Esophagus (tissue), 2 donors: ENCODE measurements at regions not wholly inside any gene's neighbourhood (a gene's known extent, or its start where the extent isn't known, plus 50 kb on each side); places are given as distances from the start of the nearest gene placed in this dataset.

ENCODE experiments used
- H3K27ac ChIP-seq, 2 donors: one replicate each; pipeline ENCODE4 v1.5.1; 2013; ENCODE audit warnings: low read depth in 2 of 2, mild to moderate bottlenecking in 2 of 2, inconsistent platforms in 1 of 2, low read length in 1 of 2, moderate library complexity in 1 of 2
- H3K27me3 ChIP-seq, 2 donors: one replicate each; pipeline ENCODE4 v1.6.1; 2013; ENCODE audit warnings: low read length in 2 of 2, control low read depth in 1 of 2, mild to moderate bottlenecking in 1 of 2; ENCODE audit not compliant: insufficient read depth in 2 of 2, control insufficient read depth in 1 of 2
- H3K36me3 ChIP-seq, 2 donors: one replicate each; pipeline ENCODE4 v1.6.1; 2013; ENCODE audit warnings: low read length in 1 of 2; ENCODE audit not compliant: control insufficient read depth in 2 of 2, insufficient read depth in 2 of 2
- H3K4me1 ChIP-seq, 2 donors: one replicate each; pipeline ENCODE4 v1.6.1; 2013; ENCODE audit warnings: low read length in 1 of 2; ENCODE audit not compliant: control insufficient read depth in 2 of 2, insufficient read depth in 2 of 2
- H3K4me3 ChIP-seq, 2 donors: one replicate each; pipeline ENCODE4 v1.5.1; 2013; ENCODE audit warnings: low read length in 2 of 2, mild to moderate bottlenecking in 2 of 2, low read depth in 1 of 2, moderate library complexity in 1 of 2
- H3K9me3 ChIP-seq, 2 donors: one replicate each; pipeline ENCODE4 v1.6.1; 2013; ENCODE audit warnings: mild to moderate bottlenecking in 2 of 2, low read depth in 1 of 2, low read length in 1 of 2, moderate library complexity in 1 of 2; ENCODE audit not compliant: control insufficient read depth in 2 of 2, insufficient read depth in 1 of 2
- WGBS, 2 donors: extraction: QIAGEN DNeasy Blood & Tissue Kit; methylation state at CpG; one replicate each; pipeline ENCODE4 v1.1.7; 2013; 5-methylcytosine and 5-hydroxymethylcytosine counted together
- donor health status: healthy with polysubstance abuse.
- donor health status: Bipolar disorder and iron deficiency.

DNA sequence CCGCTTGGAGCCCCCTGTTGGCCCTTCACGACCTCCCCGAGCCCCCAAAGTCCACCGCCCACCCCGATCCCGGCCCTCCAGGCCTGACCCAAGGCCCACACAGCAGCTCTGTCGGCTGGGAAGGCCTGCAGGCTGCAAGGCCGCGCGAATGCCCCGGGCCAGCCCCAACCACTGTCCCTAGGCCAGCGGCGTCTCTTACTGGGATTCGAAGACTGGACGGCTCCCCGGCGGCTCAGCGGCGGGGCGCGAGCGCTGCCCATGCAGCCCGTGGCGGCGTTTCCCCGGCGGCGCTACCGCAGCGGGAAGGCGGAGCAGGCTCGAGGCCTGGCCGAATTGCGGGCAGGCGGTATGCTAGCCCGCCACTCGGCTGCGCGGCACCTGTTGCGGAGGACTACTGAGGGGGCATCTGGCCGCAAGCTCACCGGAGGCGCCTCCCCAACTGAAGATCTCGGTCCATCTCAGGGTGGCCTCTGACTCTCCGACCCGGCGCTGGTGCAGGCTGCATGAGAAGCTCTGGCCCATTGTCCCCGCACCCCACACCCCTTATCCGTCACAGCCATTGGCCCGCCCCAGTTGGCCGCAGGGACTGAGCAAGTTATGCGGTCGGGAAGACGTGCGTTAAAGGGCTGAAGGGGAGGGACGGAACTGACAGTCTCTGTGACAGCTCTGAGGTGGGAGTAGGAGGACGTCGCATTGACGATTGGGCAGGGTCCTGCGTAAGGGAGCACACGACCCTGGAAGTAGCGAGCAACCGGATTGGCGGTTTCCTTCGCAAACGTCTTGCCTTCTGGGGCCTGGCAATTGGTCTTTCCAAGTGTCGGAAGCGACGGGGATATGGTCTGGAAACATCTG lies 303.5 kb upstream of the HSFY2 start:
- WGBS, 2 donors, result 0 to 1% methylated on average over 6 to 69 of the region's 69 CpGs
- H3K9me3 ChIP-seq, result no peaks in the 10 kb centered on the region
- peak overlapping the region in 1 of 2 donors; percentile 74 for H3K4me3 ChIP-seq

DNA sequence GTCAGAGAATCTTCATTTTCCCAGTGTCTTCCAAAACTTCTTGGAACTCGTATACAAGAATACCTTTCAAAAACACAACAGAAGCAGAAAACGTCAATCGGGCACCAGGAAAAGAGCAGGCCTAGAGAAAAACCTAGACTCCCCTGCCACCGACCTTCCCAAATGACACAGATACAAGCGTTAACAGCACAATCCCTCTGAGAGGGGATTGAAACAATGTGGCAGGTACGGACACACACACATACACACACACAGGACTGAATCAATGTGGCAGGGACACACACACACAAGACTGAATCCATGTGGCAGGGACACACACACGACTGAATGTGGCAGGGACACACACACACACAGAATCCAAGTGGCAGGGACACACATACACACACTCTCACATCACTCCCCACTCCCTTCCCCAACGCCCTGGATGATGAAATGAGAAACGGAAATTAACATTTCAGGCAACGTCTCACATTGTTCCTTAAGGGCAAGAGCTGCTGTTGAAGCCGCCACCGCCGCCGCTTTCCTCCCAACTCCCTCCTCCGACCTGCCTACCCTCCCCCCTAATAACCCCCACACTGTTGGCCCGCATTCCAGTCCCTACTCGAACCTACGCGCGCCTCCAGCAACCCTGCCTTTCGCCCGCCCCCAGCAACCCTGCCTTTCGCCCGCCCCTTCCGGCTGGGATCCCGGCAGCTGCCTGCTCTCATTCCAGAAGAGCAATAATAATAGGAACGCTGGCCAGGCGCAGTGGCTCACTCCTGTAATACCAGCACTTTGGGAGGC lies 302.1 kb upstream of the HSFY2 start:
- WGBS, 2 donors, result 0 to 3% methylated on average over 1 to 28 of the region's 28 CpGs
- Histone ChIP-seq H3K9me3 (no peaks in the 10 kb centered on the region), H3K4me3 (peak overlapping the region in 1 of 2 donors; percentile 55), H3K36me3 (no peaks in the 10 kb centered on the region), H3K27me3 (no peaks in the 10 kb centered on the region), H3K4me1 (peaks cover 0 to 2% of the 10 kb centered on the region in 2 donors), H3K27ac (peak overlapping the region in 1 of 2 donors; percentile 88)

More for the DNA sequence above, 303.5 kb upstream of the HSFY2 start:
- Histone ChIP-seq H3K27me3 (no peaks in the 10 kb centered on the region), H3K27ac (peak overlapping the region in 1 of 2 donors; percentile 88), H3K4me1 (peaks cover 0 to 2% of the 10 kb centered on the region in 2 donors), H3K36me3 (no peaks in the 10 kb centered on the region)

DNA sequence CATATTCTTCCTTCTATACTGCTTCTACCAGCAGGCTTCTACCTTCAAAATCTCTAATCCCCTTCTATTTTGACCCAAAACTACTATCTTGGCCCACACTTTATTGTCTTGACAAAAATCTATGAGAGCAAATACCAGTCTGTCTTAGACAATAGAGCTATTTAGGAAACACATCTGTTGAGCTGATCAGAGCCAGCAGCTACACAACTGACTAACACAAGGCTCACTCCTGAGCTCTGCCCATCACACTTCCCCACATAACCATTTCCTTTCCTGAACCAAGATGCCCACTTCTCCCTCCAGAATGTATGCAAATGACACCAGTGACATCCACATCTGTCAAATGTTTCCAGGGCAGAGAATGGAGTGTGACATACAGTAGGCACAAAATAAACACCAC lies 293.9 kb upstream of the HSFY2 start:
- Histone ChIP-seq H3K27ac (no peak overlapping the region), H3K9me3 (no peaks in the 10 kb centered on the region), H3K4me1 (no peaks in the 10 kb centered on the region), H3K27me3 (no peaks in the 10 kb centered on the region), H3K36me3 (no peaks in the 10 kb centered on the region), H3K4me3 (no peak overlapping the region)

DNA sequence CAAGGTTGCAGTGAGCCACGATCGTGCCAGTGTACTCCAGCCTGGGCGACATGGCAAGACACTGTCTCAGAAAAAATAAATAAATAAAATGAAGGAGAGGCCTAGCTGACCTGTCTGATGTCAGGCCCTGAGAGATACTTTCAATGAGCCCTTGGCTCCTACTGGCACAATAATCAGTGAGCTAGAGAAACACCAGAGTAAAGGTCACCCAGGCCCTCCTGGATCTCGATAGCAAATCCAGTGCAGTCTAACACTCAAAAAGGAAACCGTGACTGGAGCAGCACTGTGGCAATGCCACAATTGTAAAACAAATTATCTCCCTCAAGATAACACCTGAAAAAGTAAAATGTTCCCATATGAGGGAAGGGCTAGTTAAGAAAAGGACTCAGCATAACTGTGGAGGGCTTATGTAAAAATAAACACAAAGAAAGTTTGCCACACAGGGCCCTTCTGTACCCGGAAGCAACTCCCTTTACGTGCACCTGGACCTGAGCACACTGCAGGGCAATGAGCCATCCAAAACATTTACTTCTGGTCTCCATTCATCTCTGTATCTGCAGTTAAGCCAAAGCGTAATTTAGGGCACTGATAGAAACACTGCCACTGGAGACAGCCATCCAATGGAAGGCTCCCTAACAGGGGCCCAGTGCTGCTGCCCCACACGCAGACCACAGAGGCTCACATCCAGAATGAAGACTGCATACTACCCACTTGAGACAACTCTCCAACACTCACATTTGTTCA lies 293.1 kb upstream of the HSFY2 start:
- WGBS, 2 donors, result 62 to 70% methylated on average over 2 to 9 of the region's 9 CpGs
- Histone ChIP-seq H3K4me3 (no peak overlapping the region), H3K4me1 (no peaks in the 10 kb centered on the region), H3K27ac (no peak overlapping the region), H3K36me3 (no peaks in the 10 kb centered on the region), H3K27me3 (no peaks in the 10 kb centered on the region), H3K9me3 (no peaks in the 10 kb centered on the region)

DNA sequence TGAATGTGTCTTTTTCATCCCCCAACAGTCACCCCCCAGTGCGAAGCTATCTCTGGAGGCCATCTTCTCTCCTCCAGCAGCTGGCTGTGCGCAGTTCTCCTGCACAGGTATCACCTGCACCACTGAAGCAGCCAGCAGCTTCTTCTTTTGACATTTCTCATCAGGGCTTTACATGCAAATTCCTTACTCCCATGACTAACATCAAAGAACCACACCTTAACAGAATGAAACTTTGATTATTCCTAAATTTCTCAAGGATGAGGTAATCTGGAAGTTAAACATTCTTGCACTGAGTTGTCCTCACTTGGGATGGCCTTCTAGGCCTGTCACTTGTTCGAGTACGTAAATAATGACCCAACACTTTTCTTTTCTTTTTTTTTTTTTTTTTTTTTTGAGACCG lies 291.6 kb upstream of the HSFY2 start:
- WGBS, 2 donors, result 83 to 100% methylated on average over 4 to 5 of the region's 5 CpGs
- H3K27ac ChIP-seq, result no peak overlapping the region

DNA sequence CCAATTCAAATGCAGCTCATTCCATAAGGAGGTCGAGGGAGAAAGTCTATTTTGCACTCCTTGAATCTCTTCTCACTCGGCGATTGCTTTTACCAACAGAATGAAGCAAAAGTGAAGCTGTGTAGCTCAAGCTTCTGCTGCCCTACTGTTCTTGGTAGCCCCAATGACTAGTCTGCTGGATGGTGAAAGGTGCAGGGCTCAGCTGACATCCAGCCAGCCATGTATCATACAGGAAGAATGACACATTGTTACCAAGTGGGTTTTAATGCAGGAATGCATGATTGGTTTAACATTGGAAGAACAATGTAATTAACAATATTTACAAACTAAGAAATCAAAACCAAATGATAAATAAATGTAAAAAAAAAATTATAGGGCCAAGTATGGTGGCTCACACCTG lies 286.2 kb upstream of the HSFY2 start:
- 93% methylated on average over 3 of the region's 3 CpGs; no CpG with 5 or more reads in 1 of the 2 donors for whole genome bisulfite sequencing, 2 donors
- no peaks in the 10 kb centered on the region for H3K4me1 ChIP-seq
- H3K9me3 ChIP-seq, result no peaks in the 10 kb centered on the region
- no peak overlapping the region for H3K27ac ChIP-seq
- H3K36me3 ChIP-seq, result no peaks in the 10 kb centered on the region
- H3K4me3 ChIP-seq, result no peak overlapping the region
- no peaks in the 10 kb centered on the region for H3K27me3 ChIP-seq

More for the DNA sequence above, 291.6 kb upstream of the HSFY2 start:
- Histone ChIP-seq H3K4me3 (no peak overlapping the region), H3K36me3 (no peaks in the 10 kb centered on the region), H3K9me3 (no peaks in the 10 kb centered on the region), H3K27me3 (no peaks in the 10 kb centered on the region), H3K4me1 (no peaks in the 10 kb centered on the region)

DNA sequence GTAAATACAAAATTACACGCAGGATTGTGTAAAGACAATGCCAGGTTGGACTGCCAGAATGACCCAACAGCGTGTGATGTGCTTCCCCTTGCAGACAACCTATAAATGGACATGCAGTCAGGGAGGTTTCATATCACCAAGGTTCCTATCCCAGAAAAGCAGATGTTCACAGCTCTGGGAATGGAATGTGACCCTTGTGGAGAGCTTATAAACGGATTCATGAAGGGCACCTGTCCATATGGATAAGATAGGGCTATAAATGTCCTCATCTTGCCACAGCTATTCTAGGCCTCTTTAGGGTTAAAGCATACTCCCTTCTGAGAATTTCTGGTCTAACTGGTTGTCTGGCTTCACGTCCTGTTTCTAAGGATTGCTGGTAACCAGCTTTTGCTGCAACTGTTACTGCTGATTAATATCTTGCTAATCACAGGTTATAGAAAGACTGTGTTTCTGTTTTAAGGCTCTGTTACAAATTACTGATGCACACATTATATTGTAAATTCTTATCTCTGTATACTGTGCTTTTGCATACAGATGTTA lies 285.4 kb upstream of the HSFY2 start:
- Histone ChIP-seq H3K27me3 (no peaks in the 10 kb centered on the region), H3K4me3 (no peak overlapping the region), H3K27ac (no peak overlapping the region), H3K36me3 (no peaks in the 10 kb centered on the region), H3K4me1 (no peaks in the 10 kb centered on the region), H3K9me3 (no peaks in the 10 kb centered on the region)
- 70% methylated on average over 4 of the region's 4 CpGs; no CpG with 5 or more reads in 1 of the 2 donors for WGBS, 2 donors

DNA sequence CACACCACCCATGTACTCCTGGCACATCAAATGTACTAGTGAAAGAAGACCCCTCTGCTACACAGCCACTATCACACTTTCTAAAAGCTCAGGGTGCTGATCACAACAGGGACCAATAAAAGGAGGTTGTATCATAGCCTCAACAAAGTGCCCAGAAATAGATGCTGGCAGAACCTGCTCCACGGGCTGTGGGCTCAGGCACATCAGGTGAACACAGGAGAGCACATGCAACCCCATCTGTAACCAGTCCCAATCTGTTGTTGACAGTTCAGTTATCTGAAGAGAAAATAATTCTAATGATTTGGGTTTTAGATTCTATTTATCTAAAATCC lies 282.6 kb upstream of the HSFY2 start:
- Histone ChIP-seq H3K36me3 (no peaks in the 10 kb centered on the region), H3K4me3 (no peak overlapping the region), H3K9me3 (no peaks in the 10 kb centered on the region), H3K27me3 (no peaks in the 10 kb centered on the region), H3K27ac (no peak overlapping the region), H3K4me1 (no peaks in the 10 kb centered on the region)
- 50% methylated on average over 1 of the region's 1 CpG; no CpG with 5 or more reads in 1 of the 2 donors for WGBS, 2 donors
